ENCODE measurements at regions not wholly inside any gene's neighbourhood (a gene's known extent, or its start where the extent isn't known, plus 50 kb on each side); places are given as distances from the start of the nearest gene placed in this dataset.
A peak's percentile ranks its signal among the peaks of the same experiment; 100 is the strongest.
"Not testable (repeated sequence)": the region's sequence is repeated elsewhere in the genome, so short reads cannot be mapped to it uniquely, and the experiment has no call there.

DNA sequence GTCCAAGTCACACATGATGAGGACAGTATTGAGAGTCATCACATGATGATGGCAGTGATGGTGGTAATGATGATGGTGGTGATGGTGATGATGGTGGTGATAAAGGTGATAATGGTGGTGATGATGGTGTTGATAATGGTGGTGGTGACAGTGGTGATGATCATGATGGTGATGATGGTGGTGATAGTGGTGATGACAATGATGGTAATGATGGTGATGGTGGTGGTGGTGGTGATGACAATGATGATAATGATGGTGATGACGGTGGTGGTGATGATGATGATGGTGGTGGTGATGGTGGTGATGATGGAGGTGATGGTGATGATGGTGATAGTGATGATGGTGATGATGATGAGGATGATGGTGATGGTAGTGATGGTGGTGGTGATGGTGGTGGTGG, 190.2 kb upstream of the ZNF469 start:
- TF ChIP-seq CTCF (IDR thresholded peaks at IDR 0.05; ENCODE audit: extremely low read depth, missing control alignments), result no peak
- no peak for DNase-seq (ENCODE audit: low spot score)

DNA sequence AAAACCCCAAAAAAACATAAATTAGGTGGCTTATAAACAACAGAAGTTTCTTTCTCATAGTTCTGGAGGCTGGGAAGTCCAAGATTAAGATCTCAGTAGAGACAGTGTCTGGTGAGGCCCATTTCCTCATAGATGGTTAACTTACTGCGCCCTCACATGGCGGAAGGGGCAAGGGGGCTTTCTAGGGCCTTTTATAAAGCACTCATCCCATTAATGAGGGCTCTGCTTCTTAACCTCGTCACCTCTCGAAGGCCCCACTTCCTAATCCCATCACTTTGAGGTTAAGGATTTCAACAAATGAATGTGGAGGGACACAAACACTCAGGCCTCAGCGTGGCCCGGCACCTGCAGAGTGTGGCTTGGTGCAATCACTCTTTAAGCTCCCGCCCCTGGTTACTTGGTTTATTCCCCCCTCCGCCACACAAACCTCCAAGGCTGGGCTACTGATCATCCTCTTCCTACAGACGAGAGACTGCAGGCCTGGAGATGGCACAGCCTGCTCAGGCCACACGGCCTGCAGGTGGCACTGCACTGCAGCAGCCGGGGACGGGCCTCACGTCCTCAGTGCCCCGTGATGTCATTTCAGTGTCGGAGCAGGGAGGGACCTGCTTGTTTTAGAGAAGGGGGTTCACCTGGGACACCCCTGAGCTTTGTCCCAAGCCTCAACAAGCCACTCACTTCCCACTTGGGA, 188.9 kb upstream of the ZNF469 start:
- not testable (repeated sequence) for DNase-seq (ENCODE audit: low spot score)
- TF ChIP-seq CTCF (IDR thresholded peaks at IDR 0.05; ENCODE audit: extremely low read depth, missing control alignments), result peak; percentile 60

DNA sequence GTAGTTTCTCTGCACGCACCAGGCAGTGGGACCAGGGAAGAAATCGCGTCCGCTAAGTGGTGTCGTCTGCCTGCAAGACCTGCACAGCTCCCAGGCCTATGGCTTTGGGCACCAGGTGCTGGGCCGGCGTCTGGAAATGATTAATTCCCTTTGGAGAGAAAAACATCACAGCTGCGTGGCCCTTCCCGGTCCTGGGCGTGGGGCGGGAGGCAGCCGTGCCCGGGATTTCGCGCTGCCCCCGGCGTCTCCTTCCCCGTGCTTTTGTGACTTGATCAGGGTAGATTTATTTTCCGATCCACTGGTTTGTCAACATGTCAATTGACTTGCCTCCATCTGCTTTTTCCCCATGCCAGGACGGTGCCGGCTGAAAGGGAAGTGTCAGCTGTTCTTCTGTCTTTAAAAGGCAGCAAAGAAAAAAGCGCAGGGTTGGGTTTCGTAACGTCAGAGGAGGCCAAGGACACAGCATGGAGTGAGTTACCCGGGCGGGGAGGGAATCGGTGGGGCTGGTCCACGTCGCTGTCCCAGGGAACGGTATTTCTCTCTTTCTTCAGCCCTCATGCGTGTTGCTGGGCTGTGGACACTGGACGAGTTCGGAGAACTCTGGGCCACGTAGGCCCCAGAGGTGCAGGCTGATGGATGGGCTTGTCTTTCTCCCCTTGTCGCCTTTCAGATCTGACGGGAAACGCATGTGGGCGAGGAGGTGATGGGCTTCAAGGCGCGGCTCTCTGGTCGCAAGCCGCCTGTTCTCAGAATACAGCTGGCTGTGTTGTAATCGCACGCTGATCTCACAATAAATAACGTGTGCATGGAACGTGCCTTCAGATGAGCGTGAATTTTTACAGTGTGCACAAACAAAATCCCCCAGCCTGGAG, 188.1 kb upstream of the ZNF469 start:
- DNase-seq (ENCODE audit: low spot score), result peak; percentile 27
- TF ChIP-seq CTCF (IDR thresholded peaks at IDR 0.05; ENCODE audit: extremely low read depth, missing control alignments), result no peak

GRCh38 chr16:88195269-88195705, 187.5 kb upstream of the ZNF469 start:
- DNase-seq (ENCODE audit: low spot score), result peak; percentile 34
- no peak for TF ChIP-seq CTCF (IDR thresholded peaks at IDR 0.05; ENCODE audit: extremely low read depth, missing control alignments)

- peak; percentile 18 for DNase-seq (ENCODE audit: low spot score)
- TF ChIP-seq CTCF (IDR thresholded peaks at IDR 0.05; ENCODE audit: extremely low read depth, missing control alignments), result no peak
These were observed 186.8 kb upstream of the ZNF469 start for GRCh38 chr16:88195911-88196465.

- DNase-seq (ENCODE audit: low spot score), result no peak
- no peak for TF ChIP-seq CTCF (IDR thresholded peaks at IDR 0.05; ENCODE audit: extremely low read depth, missing control alignments)
These were observed 186.0 kb upstream of the ZNF469 start for GRCh38 chr16:88196471-88197400.
